NB4 (cell line): ENCODE measurements at regions not wholly inside any gene's neighbourhood (a gene's known extent, or its start where the extent isn't known, plus 50 kb on each side); places are given as distances from the start of the nearest gene placed in this dataset.

Experiments used
- DNase-seq: peaks from one replicate; pipeline ENCODE4 v3.0.0; 2010; ENCODE audit warnings: low read depth
- H3K4me3 ChIP-seq: one replicate; pipeline ENCODE4 v1.5.1; 2011; ENCODE audit warnings: mild to moderate bottlenecking, low read depth, low read length, moderate library complexity
- CTCF ChIP-seq: IDR thresholded peaks from one replicate; pipeline ENCODE4 v1.5.1; 2012; ENCODE audit warnings: low read depth, low read length
- MAX ChIP-seq: IDR thresholded peaks from 2 replicates; pipeline ENCODE4 v1.6.1; 2011; ENCODE audit warnings: low read depth, low read length
- MYC ChIP-seq: IDR thresholded peaks from 2 replicates; pipeline ENCODE4 v1.6.1; 2011; ENCODE audit warnings: low read depth, low read length
- POLR2A ChIP-seq: IDR thresholded peaks from 2 replicates; pipeline ENCODE4 v1.6.1; 2011; ENCODE audit warnings: mild to moderate bottlenecking; ENCODE audit not compliant: insufficient read length; ENCODE audit errors: extremely low read depth

- no peak overlapping the region for H3K4me3 ChIP-seq
- DNase-seq = no peak
- TF ChIP-seq MAX (no peak), MYC (no peak), POLR2A (no peak), CTCF (no peak)
These were observed 293.9 kb upstream of the DCC start for GRCh38 chr18:52045946-52046675.

- no peak for DNase-seq
- TF ChIP-seq CTCF = no peak
- no peak for TF ChIP-seq MYC
- TF ChIP-seq POLR2A = no peak
- no peak for TF ChIP-seq MAX
- no peak overlapping the region for H3K4me3 ChIP-seq
These were observed 293.2 kb upstream of the DCC start for GRCh38 chr18:52046842-52047241.

- no peak overlapping the region for H3K4me3 ChIP-seq
- no peak for TF ChIP-seq MYC
- no peak for DNase-seq
These were observed 285.7 kb upstream of the DCC start for GRCh38 chr18:52054324-52054723.

- H3K4me3 ChIP-seq = no peak overlapping the region
- DNase-seq = no peak
- TF ChIP-seq POLR2A (no peak), MAX (no peak), MYC (no peak), CTCF (no peak)
These were observed 279.2 kb upstream of the DCC start for GRCh38 chr18:52060607-52061304.

GRCh38 chr18:52063923-52064322, 276.1 kb upstream of the DCC start:
- no peak for TF ChIP-seq MYC
- TF ChIP-seq CTCF = no peak
- no peak for TF ChIP-seq POLR2A
- no peak for TF ChIP-seq MAX
- no peak for DNase-seq
- no peak overlapping the region for H3K4me3 ChIP-seq

- H3K4me3 ChIP-seq = no peak overlapping the region
- DNase-seq = no peak
- TF ChIP-seq MAX (no peak), MYC (no peak)
These were observed 270.8 kb upstream of the DCC start for GRCh38 chr18:52069201-52069600.
